ENCODE measurements at regions not wholly inside any gene's neighbourhood (a gene's known extent, or its start where the extent isn't known, plus 50 kb on each side); places are given as distances from the start of the nearest gene placed in this dataset.

DNA sequence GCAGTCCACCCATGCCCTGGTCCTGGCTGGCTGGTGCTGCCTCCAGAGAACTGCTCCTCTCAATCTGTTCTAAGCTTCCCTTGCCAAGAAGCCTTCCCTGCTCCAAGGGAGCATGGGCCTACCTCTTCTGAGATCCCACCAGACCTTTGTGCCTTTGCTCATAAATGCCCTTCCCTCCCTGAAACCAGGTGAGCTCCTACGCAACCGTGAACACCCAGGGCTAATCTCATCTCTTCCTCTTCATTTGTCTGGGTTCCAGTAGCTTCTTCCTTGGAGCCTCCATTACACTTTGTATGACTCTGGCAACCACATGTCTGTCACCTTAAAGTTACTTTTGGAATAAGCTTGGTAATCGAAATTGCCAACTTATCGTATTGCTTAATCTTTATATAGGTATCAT is 270.6 kb downstream of the PBX3 start:
- DNase-seq (ENCODE audit: low spot score): no peak

GRCh38 chr9:126020836-126021235 is 273.7 kb downstream of the PBX3 start:
- DNase-seq (ENCODE audit: low spot score): no peak

GRCh38 chr9:126023962-126024361 is 276.8 kb downstream of the PBX3 start:
- no peak for DNase-seq (ENCODE audit: low spot score)

- no peak for DNase-seq (ENCODE audit: low spot score)
Measured at GRCh38 chr9:126024581-126025230, 277.5 kb downstream of the PBX3 start.

GRCh38 chr9:126025991-126026390 is 278.8 kb downstream of the PBX3 start:
- DNase-seq (ENCODE audit: low spot score): no peak

DNA sequence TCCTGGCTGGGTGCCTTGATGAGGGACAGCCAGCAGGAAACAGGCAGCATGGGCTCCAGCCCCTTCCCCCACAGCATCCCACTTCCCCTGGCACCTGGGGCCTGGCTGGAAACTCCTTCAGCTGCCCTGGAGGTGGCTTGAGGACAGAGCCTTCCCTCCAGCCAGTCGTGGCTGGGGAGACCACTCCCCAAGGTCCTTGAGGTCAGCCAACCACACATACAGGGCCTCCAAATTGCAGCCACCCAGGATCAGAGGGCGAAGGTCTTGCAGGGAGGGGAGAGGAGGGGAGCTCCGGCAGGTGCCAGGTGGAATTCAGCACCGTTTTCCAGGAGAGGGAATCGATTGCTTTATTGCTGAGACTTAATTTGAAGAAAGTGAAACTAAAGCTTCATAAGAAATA is 280.4 kb downstream of the PBX3 start:
- no peak for DNase-seq (ENCODE audit: low spot score)

- no peak for DNase-seq (ENCODE audit: low spot score)
Measured at GRCh38 chr9:126028746-126029145, 281.6 kb downstream of the PBX3 start.

- no peak for DNase-seq (ENCODE audit: low spot score)
Measured at GRCh38 chr9:126030716-126031115, 283.5 kb downstream of the PBX3 start.

DNA sequence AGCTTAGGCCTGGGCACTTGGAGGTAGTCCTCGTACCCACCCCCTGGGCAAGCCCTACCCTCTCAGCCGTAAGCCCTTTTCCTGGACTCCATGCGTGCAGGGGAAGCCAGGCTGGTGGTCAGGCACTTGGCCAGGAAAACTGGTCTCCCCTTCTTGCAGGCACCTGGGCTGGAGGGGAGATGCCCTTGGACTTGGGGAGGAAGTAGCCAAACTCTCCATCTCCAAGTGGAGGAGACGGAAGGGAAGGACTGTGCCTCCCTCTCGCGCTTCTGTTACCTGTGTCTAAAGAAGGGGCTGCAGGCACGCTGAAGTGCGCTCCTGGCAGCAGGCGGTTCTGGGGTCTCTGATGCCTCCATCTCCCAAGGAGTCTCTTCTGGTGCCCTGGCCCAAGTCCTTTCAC is 283.9 kb downstream of the PBX3 start:
- DNase-seq (ENCODE audit: low spot score): no peak

- no peak for DNase-seq (ENCODE audit: low spot score)
Measured at GRCh38 chr9:126032135-126032534, 285.0 kb downstream of the PBX3 start.

DNA sequence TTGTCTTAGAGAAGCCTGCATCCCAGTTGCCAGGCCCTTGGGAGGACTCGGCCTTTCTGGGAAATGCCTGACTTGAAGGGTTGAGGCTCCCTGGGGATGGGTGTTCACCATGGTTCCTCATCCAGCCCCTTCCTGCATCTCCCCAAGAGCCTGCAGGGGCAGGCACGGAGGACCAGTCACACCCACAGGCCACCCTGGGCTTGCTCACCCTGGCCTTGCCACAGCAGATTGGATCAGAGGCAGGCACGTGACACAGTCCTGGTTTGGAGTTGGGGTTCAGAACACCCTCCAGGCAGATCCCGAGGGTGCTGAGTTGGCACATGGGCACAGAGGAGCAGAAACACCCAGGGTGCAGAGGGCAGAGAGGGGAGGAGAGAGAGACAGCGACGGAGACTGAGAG is 286.1 kb downstream of the PBX3 start:
- DNase-seq (ENCODE audit: low spot score): no peak

GRCh38 chr9:126033956-126034355 is 286.8 kb downstream of the PBX3 start:
- no peak for DNase-seq (ENCODE audit: low spot score)

GRCh38 chr9:126036881-126037291 is 289.7 kb downstream of the PBX3 start:
- no peak for DNase-seq (ENCODE audit: low spot score)

DNA sequence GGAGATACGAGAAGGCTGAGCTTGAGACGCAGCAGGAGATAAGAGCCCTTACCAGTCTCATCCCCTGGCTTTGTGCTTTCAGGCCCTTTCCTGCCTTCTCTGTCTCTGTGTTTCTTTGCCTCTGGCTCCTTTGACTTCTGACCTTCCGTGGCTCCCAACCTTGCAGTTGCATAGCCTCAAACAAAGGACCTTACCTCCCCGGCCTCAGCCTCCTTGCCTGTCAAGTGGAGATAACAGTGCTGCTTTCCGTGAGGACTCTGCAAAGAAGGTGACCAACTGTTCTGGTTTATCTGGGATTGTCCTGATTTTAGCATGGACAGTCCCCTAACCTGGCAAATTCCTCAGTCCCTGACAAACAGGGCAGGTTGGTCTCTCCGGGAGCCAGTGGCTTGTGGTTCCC is 287.8 kb upstream of the MVB12B start:
- DNase-seq (ENCODE audit: low spot score): no peak

DNA sequence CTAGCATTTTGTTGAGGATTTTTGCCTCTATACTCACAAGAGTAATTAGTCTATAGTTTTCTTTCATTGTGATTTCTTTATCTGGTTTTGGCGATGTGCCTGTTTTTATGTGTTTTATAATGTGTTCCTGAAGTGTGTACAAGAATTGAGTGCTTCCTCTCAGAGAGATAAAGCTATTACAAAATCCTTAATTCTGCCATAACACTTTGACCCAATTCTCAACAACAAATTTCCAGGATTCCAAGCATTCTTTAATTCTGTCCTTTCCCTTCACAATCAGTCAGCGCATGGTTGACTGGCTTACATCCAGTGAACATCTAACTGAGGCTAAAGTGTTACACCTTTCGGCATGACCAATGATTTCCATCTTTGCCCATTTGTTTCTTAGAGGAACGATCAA is 282.9 kb upstream of the MVB12B start:
- DNase-seq (ENCODE audit: low spot score): no peak

GRCh38 chr9:126049088-126049487 is 277.5 kb upstream of the MVB12B start:
- DNase-seq (ENCODE audit: low spot score): no peak

GRCh38 chr9:126049896-126050604 is 276.6 kb upstream of the MVB12B start:
- no peak for DNase-seq (ENCODE audit: low spot score)

DNA sequence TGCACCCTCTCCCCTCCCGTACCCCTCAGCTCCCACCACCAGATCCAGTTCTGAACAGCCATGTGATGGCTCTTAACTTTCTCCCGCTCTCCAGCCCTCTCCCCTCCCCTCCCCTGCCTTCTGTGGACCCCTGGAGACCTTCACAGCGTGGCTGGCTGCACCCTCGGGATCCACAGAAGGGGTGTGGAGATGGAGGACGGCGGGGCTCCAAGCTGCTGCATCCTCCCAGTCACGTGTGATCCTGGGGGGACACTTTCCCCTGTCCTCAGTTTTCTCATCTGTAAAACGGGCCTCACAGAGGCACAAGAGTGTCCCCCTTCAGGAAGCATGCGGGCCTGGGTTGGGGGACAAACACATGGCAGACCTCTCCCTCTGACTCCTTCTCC is 276.0 kb upstream of the MVB12B start:
- no peak for DNase-seq (ENCODE audit: low spot score)

DNA sequence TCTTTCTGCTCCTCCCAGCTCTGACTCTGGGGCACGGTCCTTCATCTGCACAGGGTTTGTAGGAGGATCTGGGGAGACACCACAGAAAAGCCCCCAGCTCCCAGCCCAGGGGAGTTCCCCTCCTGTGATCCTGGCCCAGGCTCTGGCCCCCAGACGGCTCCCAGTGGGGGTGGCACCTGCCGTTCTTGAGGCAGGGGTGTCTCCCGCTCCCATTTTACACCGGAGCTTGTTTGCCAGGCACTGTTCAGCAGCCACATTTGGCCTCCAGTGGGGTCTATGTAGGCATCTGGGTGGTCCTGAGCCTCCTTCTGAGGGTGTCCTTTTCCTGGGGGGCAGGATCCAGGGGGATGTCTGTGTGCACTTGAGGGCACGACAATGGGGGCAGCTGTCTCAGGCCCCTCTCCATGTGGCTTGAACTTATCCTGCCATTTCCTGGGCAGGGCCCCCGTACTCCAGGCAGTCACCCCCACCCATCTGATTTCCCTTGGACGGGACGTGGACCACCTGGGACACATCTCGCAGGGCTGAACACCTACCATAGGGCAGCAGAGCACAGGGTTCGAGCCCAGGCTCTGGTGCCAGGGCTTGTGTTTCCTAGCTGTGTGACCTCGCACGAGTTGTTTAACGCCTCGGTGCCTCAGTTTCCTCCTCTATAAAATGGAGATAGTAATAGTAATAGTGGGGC is 275.0 kb upstream of the MVB12B start:
- no peak for DNase-seq (ENCODE audit: low spot score)

- DNase-seq (ENCODE audit: low spot score): no peak
Measured at GRCh38 chr9:126052791-126053190, 273.8 kb upstream of the MVB12B start.

- DNase-seq (ENCODE audit: low spot score): no peak
Measured at GRCh38 chr9:126053913-126054312, 272.7 kb upstream of the MVB12B start.

- peak; percentile 16 for DNase-seq (ENCODE audit: low spot score)
Measured at GRCh38 chr9:126055381-126055985, 271.1 kb upstream of the MVB12B start.

All from COLO829 (cell line).